MCF 10A (cell line): ENCODE measurements at regions not wholly inside any gene's neighbourhood (a gene's known extent, or its start where the extent isn't known, plus 50 kb on each side); places are given as distances from the start of the nearest gene placed in this dataset.

Source experiments
- BruUV-seq: library from RNA; stranded (reverse); fragments of 400-500 nt; replicated peaks from 2 replicates; lab custom pipeline; 2021; lab: Mats Ljungman, UMichigan
- CTCF ChIA-PET: fragments of 300-600 bp; sonication (Branson Sonifier 250); formaldehyde crosslinking; extraction: SDS; loops from one replicate; lab custom pipeline; 2021; ENCODE audit warnings: antibody characterized with exemption, inconsistent platforms; lab: Yijun Ruan, JAX
- POLR2A ChIA-PET: fragments of 300-600, 350-650 bp; sonication (Branson Sonifier 250); formaldehyde crosslinking; extraction: SDS; loops from one replicate; lab custom pipeline; 2020; ENCODE audit warnings: antibody characterized with exemption, inconsistent platforms; lab: Yijun Ruan, JAX
- DNase-seq: peaks from one replicate; pipeline ENCODE4 v3.0.0-alpha.2; 2018; ENCODE audit not compliant: unreplicated experiment
- H3K27ac Mint-ChIP-seq: one replicate; pipeline ENCODE4 v1.8.0; 2022; ENCODE audit warnings: mild to moderate bottlenecking, low read depth, mixed read lengths; ENCODE audit not compliant: unreplicated experiment
- H3K27me3 Mint-ChIP-seq: one replicate; pipeline ENCODE4 v1.8.0; 2022; ENCODE audit warnings: mixed read lengths; ENCODE audit not compliant: insufficient read depth, unreplicated experiment
- H3K36me3 Mint-ChIP-seq: one replicate; pipeline ENCODE4 v1.8.0; 2022; ENCODE audit warnings: mild to moderate bottlenecking, moderate library complexity, mixed read lengths; ENCODE audit not compliant: insufficient read depth, unreplicated experiment
- H3K4me1 Mint-ChIP-seq: one replicate; pipeline ENCODE4 v1.8.0; 2022; ENCODE audit warnings: mixed read lengths; ENCODE audit not compliant: insufficient read depth, unreplicated experiment
- H3K4me3 Mint-ChIP-seq: one replicate; pipeline ENCODE4 v1.8.0; 2022; ENCODE audit warnings: mild to moderate bottlenecking, moderate library complexity, mixed read lengths; ENCODE audit not compliant: unreplicated experiment
- H3K9me3 Mint-ChIP-seq: one replicate; pipeline ENCODE4 v1.8.0; 2022; ENCODE audit warnings: mixed read lengths; ENCODE audit not compliant: unreplicated experiment
- CTCF ChIP-seq: fragments of 200-600 bp; IDR thresholded peaks from one replicate; pipeline ENCODE4 v1.8.0; 2022; ENCODE audit warnings: antibody characterized with exemption, mild to moderate bottlenecking; ENCODE audit not compliant: unreplicated experiment
- intact Hi-C: fragments of 100-400 bp; cut with micrococcal nuclease; formaldehyde crosslinking; loops from 2 replicates; pipeline ENCODE4 v1.14.1; 2022

DNA sequence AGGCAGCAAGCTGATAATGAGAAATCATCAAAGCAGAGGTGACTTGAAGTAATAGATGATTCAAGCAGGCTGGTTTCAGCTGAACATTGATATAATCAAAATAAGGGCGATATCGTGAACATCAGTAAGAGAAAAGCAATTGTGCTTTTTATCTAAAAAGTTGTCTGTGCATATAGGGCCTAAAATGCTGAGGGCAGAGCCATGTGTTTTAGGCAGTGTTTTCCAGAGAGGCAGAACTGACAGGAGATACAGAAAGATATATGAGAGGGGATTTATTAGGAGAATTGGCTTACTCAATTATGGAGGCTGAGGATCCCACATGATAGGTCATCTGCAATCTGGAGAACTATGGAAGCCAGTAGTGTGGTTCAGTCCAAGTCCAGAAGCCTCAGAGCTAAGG lies 136.5 kb upstream of the NPY2R start:
- BruUV-seq = no TSS peak
- Mint-ChIP-seq H3K4me1 (no peaks in the 10 kb centered on the region), H3K4me3 (no peak overlapping the region), H3K36me3 (no peaks in the 10 kb centered on the region), H3K27me3 (no peaks in the 10 kb centered on the region), H3K27ac (no peak overlapping the region), H3K9me3 (no peaks in the 10 kb centered on the region)
- POLR2A ChIA-PET = no interaction called here
- no peak for TF ChIP-seq CTCF
- intact Hi-C loops = no loop called here
- no peak for DNase-seq
- CTCF ChIA-PET = interaction anchor here (0.6 kb wide), 1 partner anchor 62 kb away, joined by 4 read pairs; no protein-coding TSS in a partner anchor

DNA sequence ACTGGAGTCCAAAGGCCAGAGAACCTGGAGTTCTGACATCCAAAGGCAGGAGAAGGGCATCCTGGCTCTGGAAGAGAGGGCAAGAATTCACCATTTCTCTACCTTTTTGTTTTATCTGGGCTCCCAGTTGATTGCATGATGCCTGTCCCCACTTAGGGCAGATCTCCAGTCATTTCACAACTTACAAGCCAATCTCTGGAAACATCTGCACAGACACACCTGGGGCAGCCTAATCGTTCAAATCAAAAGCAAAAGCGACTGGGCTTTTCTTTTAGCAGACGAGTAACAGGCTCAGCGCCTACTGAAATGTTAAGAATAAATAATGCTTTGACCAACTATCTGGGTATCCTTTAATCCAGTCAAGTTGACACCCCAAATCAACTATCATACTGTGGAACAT lies 136.0 kb upstream of the NPY2R start:
- H3K36me3 Mint-ChIP-seq = no peaks in the 10 kb centered on the region
- intact Hi-C loops = no loop called here
- no peak overlapping the region for H3K4me3 Mint-ChIP-seq
- no peaks in the 10 kb centered on the region for H3K9me3 Mint-ChIP-seq
- DNase-seq = no peak
- no peak for TF ChIP-seq CTCF
- BruUV-seq = no TSS peak
- H3K4me1 Mint-ChIP-seq = no peaks in the 10 kb centered on the region
- H3K27ac Mint-ChIP-seq = no peak overlapping the region
- POLR2A ChIA-PET = no interaction called here
- no peaks in the 10 kb centered on the region for H3K27me3 Mint-ChIP-seq
- CTCF ChIA-PET = interaction anchor here (0.8 kb wide), 1 partner anchor 20 kb away, joined by 3 read pairs; no protein-coding TSS in a partner anchor

GRCh38 chr4:155073852-155074251 lies 134.6 kb upstream of the NPY2R start:
- intact Hi-C loops = no loop called here
- no peaks in the 10 kb centered on the region for H3K9me3 Mint-ChIP-seq
- no peaks in the 10 kb centered on the region for H3K36me3 Mint-ChIP-seq
- H3K27ac Mint-ChIP-seq = no peak overlapping the region
- H3K4me1 Mint-ChIP-seq = no peaks in the 10 kb centered on the region
- no TSS peak for BruUV-seq
- POLR2A ChIA-PET = no interaction called here
- DNase-seq = no peak
- CTCF ChIA-PET = no interaction called here
- no peaks in the 10 kb centered on the region for H3K27me3 Mint-ChIP-seq
- no peak overlapping the region for H3K4me3 Mint-ChIP-seq
- TF ChIP-seq CTCF = no peak

DNA sequence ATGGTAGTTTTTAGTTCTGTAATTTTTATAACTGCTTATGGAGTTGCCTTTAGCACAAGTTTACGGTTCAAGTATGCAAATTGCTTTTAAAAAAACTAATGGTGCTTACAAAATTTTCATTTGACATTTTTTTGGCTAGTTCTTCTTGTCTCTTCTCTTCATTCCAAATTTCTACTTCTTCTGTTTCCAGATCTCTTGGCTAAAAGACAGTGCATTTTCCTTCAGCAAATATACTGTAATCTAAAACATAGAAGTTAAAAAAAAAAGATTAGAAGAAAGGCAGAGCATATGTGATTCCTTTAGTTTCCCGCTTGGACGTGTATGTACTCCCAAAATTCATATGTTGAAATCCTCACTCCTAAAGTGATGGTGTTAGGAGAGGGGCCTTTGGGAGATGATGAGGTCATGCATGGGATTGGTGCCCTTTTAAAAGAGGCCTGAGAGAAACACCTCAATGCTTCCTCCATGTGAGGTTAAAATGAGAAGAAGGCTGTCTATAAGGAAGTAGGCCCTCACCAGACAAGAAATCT lies 132.1 kb upstream of the NPY2R start:
- intact Hi-C loops = no loop called here
- ChIA-PET CTCF (no interaction called here), POLR2A (no interaction called here)
- Mint-ChIP-seq H3K4me3 (no peak overlapping the region), H3K36me3 (no peaks in the 10 kb centered on the region), H3K27ac (no peak overlapping the region), H3K9me3 (no peaks in the 10 kb centered on the region), H3K27me3 (no peaks in the 10 kb centered on the region), H3K4me1 (peaks cover 7% of the 10 kb centered on the region)
- no TSS peak for BruUV-seq
- TF ChIP-seq CTCF = no peak
- no peak for DNase-seq
